ENCODE measurements at regions not wholly inside any gene's neighbourhood (a gene's known extent, or its start where the extent isn't known, plus 50 kb on each side); places are given as distances from the start of the nearest gene placed in this dataset.

DNA sequence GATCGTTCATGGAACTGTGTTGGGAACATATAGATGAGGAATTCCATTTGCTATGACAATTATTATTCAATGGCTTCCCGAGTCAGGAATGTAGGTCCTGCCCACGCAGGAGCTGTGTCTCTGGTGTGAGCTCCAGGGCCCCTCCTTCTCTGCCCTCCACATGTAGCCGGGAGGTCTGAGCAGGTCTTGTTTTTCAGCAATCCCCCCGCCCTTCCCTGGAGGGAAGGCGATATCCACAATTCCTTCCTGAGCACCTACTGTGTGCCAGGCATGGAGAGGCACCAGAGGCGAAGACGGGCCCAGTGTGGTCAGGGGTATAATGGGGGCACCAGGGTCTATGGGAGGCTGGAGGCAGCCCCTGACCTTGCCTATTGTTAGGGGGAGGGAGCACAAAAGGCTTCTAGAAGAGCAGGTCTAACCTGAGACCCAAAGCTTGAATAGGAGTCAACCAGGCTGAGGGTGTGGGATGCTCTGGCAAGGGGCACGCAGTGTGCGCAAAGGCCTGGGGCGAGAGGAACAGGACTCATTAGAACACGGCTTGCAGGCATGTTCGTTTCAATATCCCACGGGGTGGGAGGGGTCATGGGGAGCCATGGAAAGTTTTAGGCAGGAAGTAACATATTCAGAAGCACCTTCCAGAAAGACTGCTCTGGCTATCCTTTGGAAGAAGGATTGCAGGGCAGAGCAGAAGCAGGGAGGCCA, 154.9 kb downstream of the C9orf50 start:
- no peak for TF ChIP-seq EZH2 (optimal IDR thresholded peaks at IDR 0.05; ENCODE audit: low read depth, low read length)
- no peak for TF ChIP-seq CTCF (IDR thresholded peaks at IDR 0.05; ENCODE audit: low read length)

Measured in MM.1S (cell line).